A549 (cell line): ENCODE measurements at regions not wholly inside any gene's neighbourhood (a gene's known extent, or its start where the extent isn't known, plus 50 kb on each side); places are given as distances from the start of the nearest gene placed in this dataset.

Experiments
- CEBPB ChIP-seq, 2 experiments: fragments of >200 bp in 1 of 2; sonication (Bioruptor Twin) in 1 of 2; formaldehyde crosslinking in 1 of 2; IDR thresholded peaks; 2 replicates each; pipeline ENCODE4 v1.6.1; 2012 to 2016
- MAFK ChIP-seq: fragments of 450-650 bp; IDR thresholded peaks from 2 replicates; pipeline ENCODE4 v1.6.1; 2014; ENCODE audit not compliant: partially characterized antibody
- RNF2 ChIP-seq: fragments of 200-600 bp; sonication (generic); IDR thresholded peaks from 2 replicates; pipeline ENCODE4 v1.6.1; 2016; ENCODE audit warnings: low read depth, mild to moderate bottlenecking, antibody characterized with exemption, moderate library complexity, borderline replicate concordance
- TF ChIP-seq, protein P1 (sequence below): fragments of 450-650 bp; IDR thresholded peaks from 2 replicates; pipeline ENCODE4 v1.6.1; 2014; ENCODE audit warnings: antibody characterized with exemption
- TF ChIP-seq, protein P2 (sequence below): fragments of >200 bp; sonication (Bioruptor Twin); formaldehyde crosslinking; IDR thresholded peaks from 3 replicates; pipeline ENCODE4 v1.5.1; 2016

DNA sequence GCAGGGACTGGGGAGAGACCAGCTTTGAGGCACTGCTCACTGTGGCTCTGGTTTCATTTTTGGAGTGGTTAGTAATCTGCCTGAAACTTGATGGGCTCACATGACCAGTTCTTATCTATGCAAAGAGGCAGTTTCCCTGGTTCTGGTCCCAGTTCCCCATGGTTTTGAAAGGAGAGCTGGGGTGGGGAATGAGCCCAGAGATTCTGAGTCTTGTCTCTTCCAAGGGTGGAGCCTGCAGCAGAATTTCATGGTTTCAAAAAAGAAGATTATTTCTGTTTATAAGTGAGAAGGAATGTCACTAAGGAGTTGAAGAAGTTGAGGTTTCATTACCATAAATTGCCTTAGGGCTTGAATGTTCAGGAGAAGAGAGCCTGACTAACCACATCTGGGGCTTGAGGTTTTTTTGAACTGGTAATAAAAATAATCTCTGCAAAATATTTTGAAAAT is 190.2 kb upstream of the HABP2 start:
- TF ChIP-seq, protein P1, sequence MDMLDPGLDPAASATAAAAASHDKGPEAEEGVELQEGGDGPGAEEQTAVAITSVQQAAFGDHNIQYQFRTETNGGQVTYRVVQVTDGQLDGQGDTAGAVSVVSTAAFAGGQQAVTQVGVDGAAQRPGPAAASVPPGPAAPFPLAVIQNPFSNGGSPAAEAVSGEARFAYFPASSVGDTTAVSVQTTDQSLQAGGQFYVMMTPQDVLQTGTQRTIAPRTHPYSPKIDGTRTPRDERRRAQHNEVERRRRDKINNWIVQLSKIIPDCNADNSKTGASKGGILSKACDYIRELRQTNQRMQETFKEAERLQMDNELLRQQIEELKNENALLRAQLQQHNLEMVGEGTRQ, result no peak
- TF ChIP-seq RNF2 (no peak), MAFK (no peak), CEBPB (IDR thresholded peaks at IDR 0.05) (no peak)
- TF ChIP-seq, protein P2, sequence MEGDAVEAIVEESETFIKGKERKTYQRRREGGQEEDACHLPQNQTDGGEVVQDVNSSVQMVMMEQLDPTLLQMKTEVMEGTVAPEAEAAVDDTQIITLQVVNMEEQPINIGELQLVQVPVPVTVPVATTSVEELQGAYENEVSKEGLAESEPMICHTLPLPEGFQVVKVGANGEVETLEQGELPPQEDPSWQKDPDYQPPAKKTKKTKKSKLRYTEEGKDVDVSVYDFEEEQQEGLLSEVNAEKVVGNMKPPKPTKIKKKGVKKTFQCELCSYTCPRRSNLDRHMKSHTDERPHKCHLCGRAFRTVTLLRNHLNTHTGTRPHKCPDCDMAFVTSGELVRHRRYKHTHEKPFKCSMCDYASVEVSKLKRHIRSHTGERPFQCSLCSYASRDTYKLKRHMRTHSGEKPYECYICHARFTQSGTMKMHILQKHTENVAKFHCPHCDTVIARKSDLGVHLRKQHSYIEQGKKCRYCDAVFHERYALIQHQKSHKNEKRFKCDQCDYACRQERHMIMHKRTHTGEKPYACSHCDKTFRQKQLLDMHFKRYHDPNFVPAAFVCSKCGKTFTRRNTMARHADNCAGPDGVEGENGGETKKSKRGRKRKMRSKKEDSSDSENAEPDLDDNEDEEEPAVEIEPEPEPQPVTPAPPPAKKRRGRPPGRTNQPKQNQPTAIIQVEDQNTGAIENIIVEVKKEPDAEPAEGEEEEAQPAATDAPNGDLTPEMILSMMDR, result no peak
